ENCODE measurements at regions not wholly inside any gene's neighbourhood (a gene's known extent, or its start where the extent isn't known, plus 50 kb on each side); places are given as distances from the start of the nearest gene placed in this dataset.
"Not testable (repeated sequence)": the region's sequence is repeated elsewhere in the genome, so short reads cannot be mapped to it uniquely, and the experiment has no call there.

- TF ChIP-seq CTCF (IDR thresholded peaks at IDR 0.05; ENCODE audit: low read depth, low read length); POLR2A (IDR thresholded peaks at IDR 0.05; ENCODE audit: extremely low read depth, insufficient read length): not testable (repeated sequence)
These were observed 50.5 kb upstream of the PTPN20 start for GRCh38 chr10:46860753-46861152.
